A673 (cell line): ENCODE measurements at regions not wholly inside any gene's neighbourhood (a gene's known extent, or its start where the extent isn't known, plus 50 kb on each side); places are given as distances from the start of the nearest gene placed in this dataset.
"Not testable (repeated sequence)": the region's sequence is repeated elsewhere in the genome, so short reads cannot be mapped to it uniquely, and the experiment has no call there.

ENCODE experiments used
- BruUV-seq: library from RNA; stranded (reverse); fragments of 400-500 nt; replicated peaks from 2 replicates; lab custom pipeline; 2021; lab: Mats Ljungman, UMichigan
- CTCF ChIA-PET: fragments of 300-600 bp; sonication (Branson Sonifier 250); formaldehyde crosslinking; loops from one replicate; lab custom pipeline; 2022; ENCODE audit warnings: antibody characterized with exemption; lab: Charles Lee
- POLR2A ChIA-PET: fragments of 300-600 bp; sonication (Branson Sonifier 250); formaldehyde crosslinking; loops from one replicate; lab custom pipeline; 2022; ENCODE audit warnings: antibody characterized with exemption; ENCODE audit not compliant: low non-redundant PET; lab: Charles Lee
- DNase-seq: peaks from one replicate; pipeline ENCODE4 v3.0.0-alpha.2; 2015; ENCODE audit warnings: low spot score
- H3K27ac ChIP-seq: fragments of 200-600 bp; sonication (generic); 2 replicates; pipeline ENCODE4 v1.5.1; 2016; ENCODE audit warnings: mixed run types, low read depth, mild to moderate bottlenecking, mixed read lengths, antibody characterized with exemption, low read length; ENCODE audit not compliant: poor library complexity, severe bottlenecking
- H3K27me3 ChIP-seq: fragments of 200-600 bp; sonication (generic); replicated peaks from 2 replicates; pipeline ENCODE4 v1.6.1; 2017; ENCODE audit warnings: mixed run types, low read depth, mild to moderate bottlenecking, mixed read lengths, antibody characterized with exemption, low read length; ENCODE audit not compliant: insufficient read depth, poor library complexity
- H3K36me3 ChIP-seq: fragments of 200-600 bp; sonication (generic); 2 replicates; pipeline ENCODE4 v1.6.1; 2016; ENCODE audit warnings: mixed run types, mild to moderate bottlenecking, mixed read lengths, antibody characterized with exemption, low read length; ENCODE audit not compliant: insufficient read depth, poor library complexity, severe bottlenecking
- H3K4me1 ChIP-seq: fragments of 200-600 bp; sonication (generic); 2 replicates; pipeline ENCODE4 v1.6.1; 2017; ENCODE audit warnings: mixed run types, mild to moderate bottlenecking, mixed read lengths, antibody characterized with exemption, low read length; ENCODE audit not compliant: insufficient read depth, poor library complexity, severe bottlenecking
- H3K4me3 ChIP-seq: fragments of 200-600 bp; sonication (generic); 2 replicates; pipeline ENCODE4 v1.5.1; 2016; ENCODE audit warnings: low read depth, mixed run types, mild to moderate bottlenecking, mixed read lengths, low read length; ENCODE audit not compliant: poor library complexity, severe bottlenecking
- H3K9me3 ChIP-seq: fragments of 200-600 bp; sonication (generic); 2 replicates; pipeline ENCODE4 v1.6.1; 2016; ENCODE audit warnings: mixed run types, low read depth, mild to moderate bottlenecking, mixed read lengths, antibody characterized with exemption, low read length; ENCODE audit not compliant: poor library complexity, severe bottlenecking
- CTCF ChIP-seq: fragments of 300-800, 200-600 bp; sonication (generic); conservative IDR thresholded peaks from 2 replicates; pipeline ENCODE4 v1.5.1; 2017; ENCODE audit warnings: low read depth, mild to moderate bottlenecking, antibody characterized with exemption, low read length, moderate library complexity, mixed read lengths
- EZH2 ChIP-seq: fragments of 200-600 bp; sonication (generic); IDR thresholded peaks from 2 replicates; pipeline ENCODE4 v1.6.1; 2017; ENCODE audit warnings: borderline replicate concordance, low read depth, mild to moderate bottlenecking, mixed read lengths, antibody characterized with exemption, low read length; ENCODE audit not compliant: poor library complexity, severe bottlenecking
- intact Hi-C: fragments of 100-400 bp; cut with micrococcal nuclease; formaldehyde crosslinking; loops from one replicate; pipeline ENCODE4 v1.10.0; 2022; ENCODE audit not compliant: unreplicated experiment

GRCh38 chr1:73832276-73833181 is 365.4 kb downstream of the LRRIQ3 start:
- peak; percentile 41 for DNase-seq
- TF ChIP-seq EZH2 (no peak), CTCF (no peak)
- no peak overlapping the region for H3K27ac ChIP-seq
- POLR2A ChIA-PET: no interaction called here
- peaks cover 4% of the 10 kb centered on the region for H3K4me1 ChIP-seq
- CTCF ChIA-PET: no interaction called here
- H3K36me3 ChIP-seq: no peaks in the 10 kb centered on the region
- intact Hi-C loops: no loop called here
- H3K4me3 ChIP-seq: no peak overlapping the region
- BruUV-seq: no TSS peak
- no peaks in the 10 kb centered on the region for H3K27me3 ChIP-seq
- H3K9me3 ChIP-seq: no peaks in the 10 kb centered on the region

DNA sequence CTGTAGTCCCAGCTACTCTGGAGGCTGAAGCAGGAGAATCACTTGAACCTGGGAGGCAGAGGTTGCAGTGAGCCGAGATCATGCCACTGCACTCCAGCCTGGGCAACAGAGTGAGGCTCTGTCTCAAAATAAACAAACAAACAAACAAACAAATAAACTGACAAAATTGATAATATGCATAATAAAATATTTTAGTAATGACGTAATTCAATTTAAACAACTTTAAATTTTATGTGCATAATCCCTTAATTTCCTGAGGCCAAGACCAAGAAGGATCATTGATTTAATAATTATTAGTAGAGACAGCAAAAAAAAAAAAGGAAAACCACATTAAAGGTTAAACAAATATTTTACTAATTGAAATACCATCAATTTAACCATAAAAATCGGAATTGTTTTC is 370.7 kb downstream of the LRRIQ3 start:
- POLR2A ChIA-PET, H3K9me3 ChIP-seq, H3K4me3 ChIP-seq, H3K36me3 ChIP-seq, BruUV-seq, H3K27ac ChIP-seq, intact Hi-C loops, H3K4me1 ChIP-seq, DNase-seq, CTCF ChIA-PET, H3K27me3 ChIP-seq: not testable (repeated sequence)

GRCh38 chr1:73824065-73824464 is 373.9 kb downstream of the LRRIQ3 start:
- CTCF ChIA-PET: no interaction called here
- Histone ChIP-seq H3K27ac (no peak overlapping the region), H3K27me3 (no peaks in the 10 kb centered on the region), H3K9me3 (no peaks in the 10 kb centered on the region), H3K36me3 (no peaks in the 10 kb centered on the region), H3K4me3 (no peak overlapping the region), H3K4me1 (no peaks in the 10 kb centered on the region)
- no TSS peak for BruUV-seq
- DNase-seq: no peak
- intact Hi-C loops: no loop called here
- TF ChIP-seq EZH2 (no peak), CTCF (no peak)
- POLR2A ChIA-PET: no interaction called here

GRCh38 chr1:73821520-73821919 is 376.5 kb downstream of the LRRIQ3 start:
- CTCF ChIA-PET: no interaction called here
- DNase-seq: no peak
- no peaks in the 10 kb centered on the region for H3K36me3 ChIP-seq
- H3K4me1 ChIP-seq: no peaks in the 10 kb centered on the region
- TF ChIP-seq CTCF: no peak
- no peak for TF ChIP-seq EZH2
- intact Hi-C loops: no loop called here
- BruUV-seq: no TSS peak
- H3K27me3 ChIP-seq: no peaks in the 10 kb centered on the region
- H3K9me3 ChIP-seq: no peaks in the 10 kb centered on the region
- POLR2A ChIA-PET: no interaction called here
- no peak overlapping the region for H3K4me3 ChIP-seq
- no peak overlapping the region for H3K27ac ChIP-seq
